ENCODE measurements at regions not wholly inside any gene's neighbourhood (a gene's known extent, or its start where the extent isn't known, plus 50 kb on each side); places are given as distances from the start of the nearest gene placed in this dataset.

GRCh38 chr10:3008518-3009195, 58.7 kb upstream of the PFKP start:
- TF ChIP-seq TARDBP (IDR thresholded peaks at IDR 0.05) (no peak), ELF4 (IDR thresholded peaks at IDR 0.05) (no peak), LEF1 (IDR thresholded peaks at IDR 0.05; ENCODE audit: borderline replicate concordance) (no peak), PKNOX1 (IDR thresholded peaks at IDR 0.05) (no peak), SUZ12 (IDR thresholded peaks at IDR 0.05) (no peak), FOXM1 (IDR thresholded peaks at IDR 0.05; ENCODE audit: borderline replicate concordance) (no peak), NFRKB (IDR thresholded peaks at IDR 0.05) (no peak), ARNT (IDR thresholded peaks at IDR 0.05) (no peak), FOXK2 (IDR thresholded peaks at IDR 0.05) (no peak), BHLHE40 (IDR thresholded peaks at IDR 0.05; ENCODE audit: borderline replicate concordance) (no peak)
